ENCODE measurements at regions not wholly inside any gene's neighbourhood (a gene's known extent, or its start where the extent isn't known, plus 50 kb on each side); places are given as distances from the start of the nearest gene placed in this dataset.

DNA sequence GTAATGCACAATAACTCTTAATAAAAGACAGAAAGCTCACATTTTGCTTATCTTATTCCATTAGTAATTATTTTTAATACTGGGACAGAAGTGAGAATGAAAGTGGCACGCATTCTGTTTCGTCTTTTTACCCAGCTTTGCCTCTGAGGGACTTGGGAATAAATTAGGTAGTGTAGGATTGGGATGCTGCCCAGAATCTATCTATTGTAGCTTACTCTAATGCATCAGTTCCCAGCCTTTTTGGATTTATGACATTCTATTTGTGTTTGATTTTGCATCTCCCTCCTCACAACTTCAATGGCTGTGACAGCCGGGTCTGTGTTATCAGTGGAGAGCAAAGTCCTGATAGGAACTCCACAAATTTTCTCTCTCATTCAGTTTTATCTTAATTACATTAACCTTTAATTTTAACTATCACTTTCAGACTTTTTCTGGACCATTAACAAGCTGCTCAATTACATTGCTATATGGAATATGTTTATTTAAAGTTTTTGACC lies 62.9 kb upstream of the TULP4 start:
- intact Hi-C loops (cut with DNase I): no loop called here
- no peak for ATAC-seq
- no peak for DNase-seq

DNA sequence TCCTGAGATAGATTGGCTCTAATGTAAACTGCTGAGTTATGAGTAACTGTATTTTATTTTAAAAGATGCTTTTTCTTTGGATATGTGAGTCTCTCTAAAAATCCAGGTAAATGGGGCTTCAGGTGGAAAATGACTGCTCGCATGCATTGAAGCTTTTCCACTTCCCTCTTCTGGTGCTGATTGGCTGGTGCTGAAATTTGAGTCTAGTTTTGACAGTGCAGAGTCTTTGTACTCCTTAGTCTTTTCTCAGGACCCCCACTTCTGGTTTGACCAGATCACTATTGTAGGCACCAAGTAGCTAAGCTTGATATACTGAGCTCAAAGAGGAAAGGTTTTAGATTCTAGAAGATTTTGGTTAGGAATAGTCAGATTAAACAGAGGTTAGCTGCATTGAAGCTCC lies 60.7 kb upstream of the TULP4 start:
- no peak for DNase-seq
- intact Hi-C loops (cut with DNase I): no loop called here
- ATAC-seq: no peak

DNA sequence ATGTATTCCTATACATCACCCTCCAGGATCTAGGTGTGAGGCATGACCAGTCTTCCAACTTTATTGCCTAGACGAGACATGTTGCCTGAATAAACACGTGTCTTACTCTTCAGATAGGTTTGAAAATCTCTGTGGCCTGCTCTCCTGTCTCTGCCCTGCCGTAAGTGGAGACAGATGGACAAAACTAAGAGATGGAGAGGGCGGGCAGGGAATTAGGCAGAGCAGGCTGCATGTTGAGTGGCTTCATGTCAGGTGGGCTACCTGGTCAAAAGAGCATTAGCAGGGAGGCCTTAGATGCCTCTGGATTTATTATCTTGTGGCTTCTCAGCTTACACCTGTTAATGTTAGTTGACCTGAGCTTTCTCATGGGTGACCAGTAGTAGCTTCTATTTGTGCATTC lies 59.0 kb upstream of the TULP4 start:
- ATAC-seq (no peak), DNase-seq (no peak)
- intact Hi-C loops (cut with DNase I): no loop called here

DNA sequence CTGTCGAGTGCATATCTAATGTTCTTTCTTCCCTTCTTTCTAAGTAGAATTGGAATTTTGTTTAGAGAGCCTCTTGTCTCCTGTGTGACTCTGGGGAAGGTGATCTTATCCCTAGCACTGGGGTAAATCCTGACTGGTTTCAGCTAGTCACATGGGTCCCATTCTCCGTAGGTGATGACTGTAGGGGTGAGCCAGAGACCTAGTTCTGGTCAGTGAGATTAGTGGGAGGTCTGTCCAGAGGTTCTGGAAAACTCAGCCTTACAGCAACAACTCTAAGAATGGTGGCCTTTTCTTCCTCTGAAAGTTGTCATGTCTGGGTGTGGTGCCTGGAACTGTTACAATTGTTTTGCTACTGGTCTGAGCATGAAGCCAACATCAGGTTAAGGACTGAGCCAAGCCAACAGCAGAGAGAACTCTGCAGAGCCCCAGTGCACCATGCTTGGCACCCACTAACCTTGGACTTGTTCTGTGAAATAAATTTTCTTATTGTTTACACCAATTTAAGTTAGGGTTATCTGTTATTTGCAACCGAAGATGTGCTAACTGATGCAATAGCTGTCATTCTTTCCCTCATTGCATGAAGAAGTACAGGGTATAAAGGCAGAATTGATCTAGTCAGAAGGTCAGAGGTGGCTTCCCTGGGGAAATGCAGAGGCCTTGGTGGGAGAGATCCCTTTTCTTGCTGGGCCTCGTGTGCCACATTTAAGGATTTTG lies 56.8 kb upstream of the TULP4 start:
- ATAC-seq: peak in 1 of 2 donors; percentile 49
- intact Hi-C loops (cut with DNase I): no loop called here
- no peak for DNase-seq

DNA sequence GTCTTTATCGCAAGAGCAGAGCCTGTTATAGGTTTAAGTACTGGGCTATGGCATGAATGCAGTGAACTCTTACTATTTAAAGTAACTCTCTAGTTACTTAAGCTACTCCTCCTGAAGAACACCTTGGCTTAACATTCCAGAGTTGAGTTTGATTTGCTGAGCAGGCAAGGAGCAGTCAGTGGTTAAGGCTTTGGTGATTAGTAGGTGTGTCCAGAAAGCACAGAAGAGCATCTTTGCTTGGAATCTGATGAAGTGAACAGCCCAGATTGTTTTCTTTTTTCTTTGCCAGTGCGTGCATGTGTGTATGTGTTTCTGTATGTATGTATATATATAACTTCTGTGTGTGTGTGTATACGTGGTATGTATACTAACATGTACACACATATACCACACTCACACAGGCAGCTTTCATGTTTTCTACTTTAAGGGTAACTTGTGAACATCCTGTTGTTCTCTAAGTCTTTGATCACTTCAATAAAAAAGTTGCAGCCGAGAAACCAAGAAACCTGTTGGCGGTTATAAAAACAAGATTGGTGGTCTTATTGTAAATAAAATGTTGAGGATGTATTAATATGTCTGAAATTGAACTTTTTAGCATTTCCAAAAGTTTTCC lies 56.2 kb upstream of the TULP4 start:
- intact Hi-C loops (cut with DNase I): no loop called here
- no peak for ATAC-seq
- no peak for DNase-seq

DNA sequence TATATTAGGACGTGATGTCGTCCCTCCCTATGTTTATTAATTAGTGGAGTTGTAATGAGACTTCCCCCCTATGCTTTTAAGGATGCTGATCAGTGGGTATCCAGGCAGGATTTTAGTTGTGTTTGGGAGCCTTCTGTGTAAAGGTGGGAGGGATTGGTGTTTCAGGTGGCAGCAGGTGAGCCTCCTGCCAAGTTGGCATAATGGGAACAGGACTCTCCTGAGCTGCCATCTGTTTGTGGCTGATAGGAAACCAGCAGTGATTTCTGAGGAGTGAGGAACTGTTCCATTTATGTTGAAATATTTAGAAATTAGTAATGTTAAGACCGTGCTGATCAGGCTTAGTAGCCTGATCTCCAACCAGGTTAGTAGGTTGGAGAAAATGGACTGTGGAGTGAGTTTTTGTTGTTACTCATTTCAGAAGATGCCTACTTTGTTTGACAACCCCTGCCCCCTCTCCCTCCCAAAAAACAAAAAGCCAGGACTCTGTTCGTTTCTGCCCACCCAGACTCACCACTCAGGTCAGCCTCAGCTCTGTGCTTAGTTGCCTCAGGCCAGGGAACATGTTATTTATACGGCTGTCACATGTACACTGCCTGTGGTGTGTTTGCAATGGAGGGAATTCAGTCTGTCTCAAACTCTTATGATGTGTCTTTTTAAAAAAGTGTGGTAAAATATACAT lies 55.4 kb upstream of the TULP4 start:
- intact Hi-C loops (cut with DNase I): no loop called here
- DNase-seq (no peak), ATAC-seq (no peak)

DNA sequence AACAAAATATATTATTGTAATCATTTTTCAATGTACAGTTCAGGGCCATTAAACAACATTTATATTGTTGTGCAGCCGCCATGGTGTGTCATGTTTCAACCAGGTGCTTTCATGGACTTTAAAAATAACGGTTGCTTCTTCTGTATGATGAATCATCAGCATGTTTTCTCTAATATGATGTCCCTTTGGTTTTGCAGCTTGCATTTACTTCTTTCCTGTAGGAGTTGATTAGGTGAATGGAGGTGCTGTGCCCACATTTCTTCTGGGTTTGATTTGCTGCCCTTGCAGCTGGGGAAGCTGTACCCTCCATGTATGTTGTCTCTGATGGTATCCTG lies 54.9 kb upstream of the TULP4 start:
- intact Hi-C loops (cut with DNase I): no loop called here
- DNase-seq (no peak), ATAC-seq (no peak)

DNA sequence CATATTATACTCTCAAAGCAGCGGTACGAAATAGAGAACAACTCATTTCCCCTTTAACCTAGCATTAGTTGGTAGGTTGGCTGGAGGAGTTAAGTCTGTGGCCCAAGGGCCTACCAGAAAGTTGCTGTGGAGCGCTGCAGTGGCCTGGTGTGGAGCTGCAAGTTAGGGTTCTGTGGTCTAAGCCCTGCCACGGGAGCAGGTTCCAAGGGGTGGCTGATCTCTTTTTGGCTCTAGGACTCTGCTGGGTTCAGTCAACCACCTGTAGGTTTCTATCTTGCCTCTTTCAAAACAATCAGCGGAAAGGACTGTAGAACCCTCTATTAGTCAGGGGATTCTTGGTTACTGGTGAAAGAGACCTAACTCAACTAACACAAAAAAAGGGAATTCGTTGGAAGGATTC lies 54.5 kb upstream of the TULP4 start:
- ATAC-seq (no peak), DNase-seq (no peak)
- intact Hi-C loops (cut with DNase I): no loop called here

DNA sequence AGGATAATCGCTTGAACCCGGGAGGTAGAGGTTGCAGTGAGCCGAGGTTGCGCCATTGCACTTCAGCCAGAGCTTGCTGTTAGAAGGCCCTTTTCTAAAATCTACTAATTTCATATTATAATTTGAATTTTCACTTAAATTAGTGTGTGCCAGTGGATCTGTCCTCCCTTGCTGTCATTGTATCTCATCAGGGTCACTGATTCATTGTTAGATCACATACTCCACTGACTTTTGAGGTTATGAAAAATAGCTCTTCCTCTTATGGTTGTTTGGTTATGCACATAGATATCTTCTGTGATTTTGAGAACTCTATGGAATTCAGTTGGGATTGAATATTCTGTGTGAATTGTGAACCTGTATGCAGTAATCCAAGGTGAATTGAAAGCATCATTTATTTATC lies 53.1 kb upstream of the TULP4 start:
- ATAC-seq: no peak
- intact Hi-C loops (cut with DNase I): no loop called here
- no peak for DNase-seq

DNA sequence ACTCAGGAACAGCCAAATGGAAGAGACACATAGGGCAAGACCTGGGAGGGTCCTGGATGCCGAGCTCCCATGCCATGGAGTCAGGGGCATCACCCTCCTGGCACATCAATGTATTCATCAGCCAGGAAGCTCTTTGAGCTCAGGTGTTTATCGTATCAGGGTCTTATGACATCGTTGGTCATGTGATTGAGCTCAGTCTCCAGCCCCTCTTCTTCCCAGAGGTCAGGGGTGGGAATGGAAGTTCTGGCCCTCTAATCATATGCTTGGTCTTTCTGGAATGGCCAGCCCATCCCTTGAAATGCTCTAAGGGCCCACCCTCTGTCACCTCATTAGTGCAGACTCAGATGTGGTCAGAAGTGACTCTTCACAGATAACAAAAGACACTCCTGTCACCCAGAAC lies 52.4 kb upstream of the TULP4 start:
- no peak for ATAC-seq
- no peak for DNase-seq
- intact Hi-C loops (cut with DNase I): no loop called here

DNA sequence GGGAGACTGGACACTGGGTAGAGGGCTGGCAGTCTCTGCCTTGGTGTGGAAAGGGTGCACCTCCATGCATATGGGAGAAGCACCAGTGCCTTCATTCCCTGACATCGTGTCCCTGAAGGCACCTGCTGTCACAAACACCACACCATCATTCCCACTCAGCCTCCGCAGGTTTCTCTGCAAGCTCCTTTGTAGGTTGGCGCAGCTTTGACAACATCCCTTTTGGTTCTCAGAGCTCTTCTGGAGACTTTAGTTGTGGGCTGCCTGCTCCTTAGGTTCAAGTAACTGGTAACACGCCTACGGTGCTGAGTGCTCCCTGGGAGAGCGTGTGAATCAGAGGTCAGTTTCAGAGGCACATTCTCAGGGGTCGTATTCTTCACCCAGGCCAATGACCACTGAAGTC lies 50.2 kb upstream of the TULP4 start:
- DNase-seq (no peak), ATAC-seq (no peak)
- intact Hi-C loops (cut with DNase I): no loop called here
